Astrocyte of the spinal cord (primary cell): ENCODE measurements at regions not wholly inside any gene's neighbourhood (a gene's known extent, or its start where the extent isn't known, plus 50 kb on each side); places are given as distances from the start of the nearest gene placed in this dataset.

Source experiments
- DNase-seq: peaks from one replicate; pipeline ENCODE4 v3.0.0; 2011; ENCODE audit warnings: low read depth, low spot score
- H3K4me3 ChIP-seq: 2 replicates; pipeline ENCODE4 v1.5.1; 2011; ENCODE audit warnings: low read depth, mild to moderate bottlenecking, low read length, moderate library complexity
- in situ Hi-C: cut with HindIII; loops from 2 replicates; pipeline ENCODE4 v1.10.0; 2017; ENCODE audit warnings: low sequenced_read_pairs
- TF ChIP-seq, protein P1 (sequence below): IDR thresholded peaks from 2 replicates; pipeline ENCODE4 v1.5.1; 2012; ENCODE audit warnings: low read depth, mild to moderate bottlenecking, low read length, inconsistent platforms

DNA sequence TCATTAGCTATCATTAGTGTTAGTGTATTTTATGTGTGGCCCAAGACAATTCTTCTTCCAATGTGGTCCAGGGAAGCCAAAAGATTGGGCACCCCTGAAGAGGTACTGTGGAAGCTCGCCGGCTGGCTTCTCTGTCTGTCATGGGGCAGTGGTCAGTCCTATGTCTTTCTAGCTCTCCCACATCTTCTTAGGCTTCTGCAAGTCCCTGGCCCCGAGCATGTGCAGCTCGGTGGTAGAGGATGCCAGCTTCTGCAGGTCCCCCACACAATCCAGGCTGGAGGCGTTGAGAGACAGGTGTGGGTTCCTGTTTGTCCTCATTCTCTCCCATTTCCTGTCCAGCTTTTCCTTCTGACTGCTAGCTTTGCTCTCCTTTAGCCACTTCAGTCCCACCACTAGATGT is 134.1 kb upstream of the NALF2 start:
- H3K4me3 ChIP-seq: no peak overlapping the region
- in situ Hi-C loops: no loop called here
- no peak for DNase-seq
- TF ChIP-seq, protein P1, sequence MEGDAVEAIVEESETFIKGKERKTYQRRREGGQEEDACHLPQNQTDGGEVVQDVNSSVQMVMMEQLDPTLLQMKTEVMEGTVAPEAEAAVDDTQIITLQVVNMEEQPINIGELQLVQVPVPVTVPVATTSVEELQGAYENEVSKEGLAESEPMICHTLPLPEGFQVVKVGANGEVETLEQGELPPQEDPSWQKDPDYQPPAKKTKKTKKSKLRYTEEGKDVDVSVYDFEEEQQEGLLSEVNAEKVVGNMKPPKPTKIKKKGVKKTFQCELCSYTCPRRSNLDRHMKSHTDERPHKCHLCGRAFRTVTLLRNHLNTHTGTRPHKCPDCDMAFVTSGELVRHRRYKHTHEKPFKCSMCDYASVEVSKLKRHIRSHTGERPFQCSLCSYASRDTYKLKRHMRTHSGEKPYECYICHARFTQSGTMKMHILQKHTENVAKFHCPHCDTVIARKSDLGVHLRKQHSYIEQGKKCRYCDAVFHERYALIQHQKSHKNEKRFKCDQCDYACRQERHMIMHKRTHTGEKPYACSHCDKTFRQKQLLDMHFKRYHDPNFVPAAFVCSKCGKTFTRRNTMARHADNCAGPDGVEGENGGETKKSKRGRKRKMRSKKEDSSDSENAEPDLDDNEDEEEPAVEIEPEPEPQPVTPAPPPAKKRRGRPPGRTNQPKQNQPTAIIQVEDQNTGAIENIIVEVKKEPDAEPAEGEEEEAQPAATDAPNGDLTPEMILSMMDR: no peak

GRCh38 chrX:69366183-69366582 is 137.9 kb upstream of the NALF2 start:
- H3K4me3 ChIP-seq: no peak overlapping the region
- TF ChIP-seq, protein P1: no peak
- DNase-seq: no peak
- in situ Hi-C loops: no loop called here

GRCh38 chrX:69365755-69366154 is 138.4 kb upstream of the NALF2 start:
- TF ChIP-seq, protein P1: no peak
- in situ Hi-C loops: no loop called here
- no peak overlapping the region for H3K4me3 ChIP-seq
- DNase-seq: no peak

DNA sequence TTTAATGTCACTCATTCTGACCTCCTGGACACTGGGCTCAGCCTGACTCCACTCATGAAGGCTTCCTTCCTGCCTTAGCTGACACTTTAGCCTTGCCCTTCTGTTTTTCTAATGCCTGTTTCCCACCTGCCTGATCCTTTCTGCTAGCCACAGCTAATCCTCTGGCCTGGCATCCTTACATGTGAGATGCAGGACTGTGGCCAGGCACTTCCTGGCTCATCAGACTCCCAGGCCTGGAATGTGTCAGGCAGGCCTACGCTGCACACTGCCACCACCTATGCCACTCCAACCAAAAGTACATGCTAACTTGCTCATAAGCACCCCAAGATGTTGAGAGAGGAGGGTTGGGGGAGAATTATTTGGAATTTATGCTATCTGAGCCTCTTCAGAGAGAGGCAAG is 138.8 kb upstream of the NALF2 start:
- no peak for DNase-seq
- TF ChIP-seq, protein P1: no peak
- no peak overlapping the region for H3K4me3 ChIP-seq
- in situ Hi-C loops: no loop called here

GRCh38 chrX:69362856-69363255 is 141.3 kb upstream of the NALF2 start:
- TF ChIP-seq, protein P1: no peak
- no peak for DNase-seq
- in situ Hi-C loops: no loop called here
- no peak overlapping the region for H3K4me3 ChIP-seq

DNA sequence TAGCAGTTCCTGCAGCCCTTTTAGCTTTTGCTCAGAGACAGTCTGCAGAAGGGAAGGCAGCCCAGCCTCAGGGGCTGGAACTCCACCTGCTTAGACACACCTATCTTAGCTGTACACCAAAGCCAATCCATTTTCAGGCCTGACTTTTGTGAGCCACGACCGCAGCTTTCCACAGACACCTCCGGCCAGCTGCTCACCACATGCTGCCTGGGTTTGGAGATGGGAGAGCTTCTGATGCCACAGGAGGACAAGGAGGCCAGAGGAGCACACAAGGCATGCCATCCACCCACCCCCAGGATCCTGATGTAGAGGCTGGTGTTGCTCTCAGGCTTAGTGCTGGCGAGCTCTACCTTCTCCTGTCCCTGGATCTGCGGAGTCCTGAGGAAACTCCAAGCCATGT is 141.8 kb upstream of the NALF2 start:
- in situ Hi-C loops: no loop called here
- DNase-seq: no peak
- TF ChIP-seq, protein P1: no peak
- no peak overlapping the region for H3K4me3 ChIP-seq

DNA sequence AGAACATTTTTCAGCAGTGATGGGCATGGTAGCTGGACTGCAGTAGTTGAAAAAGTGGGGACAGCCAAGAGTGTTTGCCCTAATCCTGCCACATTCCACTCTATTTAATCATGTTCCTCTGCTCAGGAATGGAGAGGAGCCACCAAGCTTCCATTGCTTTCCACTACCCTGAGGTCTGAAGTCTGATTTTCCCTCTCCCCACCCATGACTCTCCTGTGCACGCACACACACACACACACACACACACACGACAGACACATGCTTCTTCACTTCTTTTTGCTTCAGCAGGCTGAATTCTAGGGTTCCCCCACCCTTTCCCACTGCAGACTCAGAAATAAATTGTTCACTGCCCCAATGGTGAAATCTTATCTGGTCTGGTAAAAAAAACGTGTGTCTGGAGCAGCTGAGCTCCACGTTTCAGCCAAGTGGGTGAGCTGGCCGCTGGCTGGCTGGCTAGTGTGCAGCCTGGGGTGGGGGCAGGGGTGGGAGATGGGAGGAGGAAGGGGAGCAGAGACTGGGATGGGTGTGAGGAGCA is 142.7 kb upstream of the NALF2 start:
- TF ChIP-seq, protein P1: no peak
- in situ Hi-C loops: no loop called here
- no peak for DNase-seq
- H3K4me3 ChIP-seq: no peak overlapping the region
